ACHN (cell line): ENCODE measurements at regions not wholly inside any gene's neighbourhood (a gene's known extent, or its start where the extent isn't known, plus 50 kb on each side); places are given as distances from the start of the nearest gene placed in this dataset.

Source experiments
- DNase-seq: peaks from one replicate; pipeline ENCODE4 v3.0.0-alpha.2; 2015
- in situ Hi-C: cut with HindIII; loops from 2 replicates; pipeline ENCODE4 v1.10.0; 2017; ENCODE audit warnings: low sequenced_read_pairs, low pct_ligation_motif_present, low pct_unique_long_range_greater_than_20kb

DNA sequence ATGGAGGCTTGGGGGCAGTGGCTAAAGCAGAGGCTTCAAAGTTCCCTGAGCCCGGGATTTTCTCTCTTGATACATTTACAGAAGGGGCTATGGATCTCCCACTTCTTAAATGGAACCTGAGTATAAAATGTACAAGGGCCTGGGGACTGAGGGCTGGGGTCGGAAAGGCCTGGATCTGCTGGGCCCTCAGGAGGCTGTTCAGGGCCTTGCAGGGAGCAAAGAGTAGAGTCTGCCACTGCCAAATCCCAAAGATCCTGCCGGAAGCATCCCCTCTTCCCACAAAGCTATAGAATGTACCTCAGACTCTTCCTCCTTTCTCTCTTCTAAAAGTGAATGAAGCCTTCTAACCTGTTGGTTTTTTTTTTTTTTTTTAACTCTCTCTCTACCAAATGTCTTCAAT is 59.8 kb upstream of the ARHGEF3 start:
- in situ Hi-C loops, result no loop called here
- no peak for DNase-seq

DNA sequence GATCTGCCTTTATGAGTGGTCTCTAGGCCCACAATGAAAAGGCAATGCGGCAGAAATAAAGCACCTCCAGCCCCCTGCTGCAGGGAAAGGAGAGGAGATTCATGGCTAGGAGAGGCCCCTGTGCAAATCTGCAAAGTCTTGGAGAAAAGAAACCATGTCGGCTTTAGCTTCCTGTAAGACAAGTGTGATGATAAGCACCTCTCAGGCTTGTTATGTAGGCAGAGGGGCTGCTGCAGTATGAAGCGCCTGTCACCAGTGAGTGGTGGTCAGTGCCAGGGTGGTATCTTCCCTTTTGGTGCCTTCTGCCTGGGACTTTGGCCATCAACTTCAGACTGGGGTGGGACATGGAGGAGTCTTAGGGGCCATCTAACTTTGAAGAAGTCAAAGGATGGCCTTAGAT is 59.2 kb upstream of the ARHGEF3 start:
- no peak for DNase-seq
- in situ Hi-C loops, result no loop called here

DNA sequence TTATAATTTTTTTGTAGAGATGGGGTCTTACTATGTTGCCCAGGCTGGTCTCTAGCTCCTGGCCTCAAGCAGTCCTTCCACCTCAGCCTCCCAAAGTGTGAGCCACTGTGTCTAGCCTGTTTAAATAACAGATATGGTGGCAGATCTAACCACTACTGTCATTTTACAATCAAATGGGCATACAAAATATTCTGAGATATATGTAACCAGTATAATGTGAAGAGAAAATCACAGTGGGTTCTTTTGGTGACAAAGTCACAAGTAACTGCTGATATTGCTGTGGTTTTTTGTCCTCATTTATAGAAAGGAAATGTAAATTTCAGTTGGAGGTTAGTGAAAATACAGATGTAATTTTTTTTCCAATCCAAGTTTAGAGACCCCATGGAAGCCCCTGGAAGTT is 58.6 kb upstream of the ARHGEF3 start:
- DNase-seq, result no peak
- in situ Hi-C loops, result no loop called here

- DNase-seq, result no peak
- in situ Hi-C loops, result no loop called here
Measured at GRCh38 chr3:56858331-56858730, 56.6 kb upstream of the ARHGEF3 start.

DNA sequence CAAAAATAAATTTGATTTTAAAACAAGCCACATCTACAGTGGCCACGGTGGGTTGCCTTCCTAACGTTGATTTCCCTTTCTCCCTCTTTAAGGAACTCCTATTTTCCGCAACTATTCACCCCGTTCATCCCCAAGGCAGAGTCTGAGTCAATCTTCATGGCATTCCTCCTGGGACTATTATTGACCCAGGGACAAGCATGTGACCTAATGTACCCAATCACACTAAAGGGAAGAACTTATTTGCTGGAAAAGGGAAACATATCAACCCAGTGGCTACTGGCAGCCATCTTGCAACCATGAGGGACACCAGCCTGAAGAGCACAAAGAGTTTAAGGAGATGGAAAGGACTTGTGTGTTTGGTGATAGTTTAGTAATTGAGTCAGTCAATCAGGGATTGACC is 55.4 kb upstream of the ARHGEF3 start:
- in situ Hi-C loops, result no loop called here
- DNase-seq, result no peak

- DNase-seq, result no peak
- in situ Hi-C loops, result no loop called here
Measured at GRCh38 chr3:56856752-56857151, 55.0 kb upstream of the ARHGEF3 start.

GRCh38 chr3:56855856-56856512 is 54.2 kb upstream of the ARHGEF3 start:
- DNase-seq, result peak; percentile 31
- in situ Hi-C loops, result no loop called here

DNA sequence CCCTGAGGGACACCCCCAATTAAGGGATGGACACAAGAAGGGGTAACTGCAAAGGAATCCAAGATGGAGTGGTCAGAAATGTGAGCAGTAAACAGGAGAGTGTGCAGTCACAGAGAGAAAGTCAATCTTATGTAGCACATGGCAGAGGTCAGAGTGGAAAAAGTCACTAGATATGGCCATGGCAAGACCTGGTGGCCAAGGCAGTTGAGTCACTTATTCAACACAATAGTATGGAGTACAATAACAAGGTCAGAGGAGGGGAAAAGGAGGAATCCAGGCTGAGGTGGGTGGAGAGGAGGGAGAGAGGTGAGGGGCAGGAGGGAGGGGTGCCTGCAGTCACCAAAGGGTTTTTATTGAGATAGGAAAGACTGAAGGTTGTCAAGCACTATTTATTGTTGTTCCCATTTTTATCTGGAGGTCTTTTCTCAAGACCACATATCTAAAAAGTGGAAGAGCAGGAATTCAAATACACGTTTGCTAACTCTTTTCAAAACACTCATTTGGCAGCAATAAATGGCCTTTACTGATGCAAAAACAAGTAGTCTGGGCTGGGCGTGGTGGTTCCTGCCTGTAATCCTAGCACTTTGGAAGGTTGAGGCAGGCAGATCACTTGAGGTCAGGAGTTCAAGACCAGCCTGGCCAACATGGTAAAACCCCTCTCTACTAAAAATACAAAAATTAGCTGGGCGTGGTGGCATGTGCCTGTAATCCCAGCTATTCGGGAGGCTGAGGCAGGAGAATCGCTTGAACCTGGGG is 53.3 kb upstream of the ARHGEF3 start:
- no peak for DNase-seq
- in situ Hi-C loops, result no loop called here

DNA sequence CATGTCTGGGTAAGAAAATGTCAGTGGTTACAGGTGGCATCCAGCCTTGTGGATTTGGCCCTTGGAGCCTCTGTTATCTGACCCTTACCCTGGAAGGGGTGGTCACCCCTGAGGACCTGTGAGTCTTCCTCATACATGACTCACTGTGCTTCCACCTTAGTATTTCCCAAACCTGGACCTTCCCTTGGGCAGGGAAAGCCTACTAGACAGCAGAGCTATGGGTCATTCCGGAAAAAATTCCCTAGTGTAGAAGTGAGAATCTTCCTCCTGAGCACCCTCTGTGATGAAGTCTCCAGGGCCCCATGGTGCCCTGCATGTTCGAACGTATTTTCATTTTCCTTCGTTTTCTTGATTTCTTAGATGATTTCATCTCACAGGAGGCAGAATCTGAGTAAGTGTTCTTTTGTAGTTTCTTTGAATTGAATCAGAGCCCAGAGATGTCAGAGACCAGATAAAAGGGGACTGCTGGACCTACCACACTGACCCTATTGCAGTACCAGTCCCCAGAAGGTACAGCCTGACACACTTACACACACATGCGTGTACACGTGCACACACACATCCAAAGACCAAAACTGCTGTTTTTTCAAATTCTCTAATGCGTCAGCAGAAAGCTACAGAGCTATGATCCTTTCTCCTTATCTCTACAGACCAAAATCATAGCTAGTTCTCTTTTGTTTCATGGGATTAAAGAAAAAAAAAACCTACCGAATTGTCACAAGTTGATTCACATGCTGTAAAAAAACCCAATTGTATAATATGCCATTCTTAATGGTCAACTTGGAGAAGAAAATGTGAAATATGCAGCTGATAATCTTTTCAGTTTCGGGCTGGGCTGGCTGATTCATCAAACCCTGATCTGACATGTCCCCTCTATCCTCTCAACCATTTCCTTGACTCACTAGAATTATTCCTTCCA is 50.5 kb upstream of the ARHGEF3 start:
- in situ Hi-C loops, result no loop called here
- no peak for DNase-seq
